T-helper 1 cell treated with Interleukin-12 subunit alpha and Interleukin-12 subunit beta and Interleukin-4 antibody, amounts not matched to agents 30 μg/mL and 1 μg/mL, for 36 hours (primary cell): ENCODE measurements at regions not wholly inside any gene's neighbourhood (a gene's known extent, or its start where the extent isn't known, plus 50 kb on each side); places are given as distances from the start of the nearest gene placed in this dataset.
"Not testable (repeated sequence)": the region's sequence is repeated elsewhere in the genome, so short reads cannot be mapped to it uniquely, and the experiment has no call there.

ENCODE experiments used
- H3K27ac Mint-ChIP-seq: one replicate; pipeline ENCODE4 v1.8.0; 2021; ENCODE audit warnings: mild to moderate bottlenecking, mixed read lengths
- H3K27me3 Mint-ChIP-seq: one replicate; pipeline ENCODE4 v1.8.0; 2021; ENCODE audit warnings: low read depth, mixed read lengths
- H3K36me3 Mint-ChIP-seq: one replicate; pipeline ENCODE4 v1.8.0; 2021; ENCODE audit warnings: low read depth, mixed read lengths
- H3K4me1 Mint-ChIP-seq: one replicate; pipeline ENCODE4 v1.8.0; 2021; ENCODE audit warnings: low read depth, mixed read lengths
- H3K4me3 Mint-ChIP-seq: one replicate; pipeline ENCODE4 v1.8.0; 2021; ENCODE audit warnings: mild to moderate bottlenecking, moderate library complexity, mixed read lengths
- H3K9me3 Mint-ChIP-seq: one replicate; pipeline ENCODE4 v1.8.0; 2021; ENCODE audit warnings: mixed read lengths

- H3K36me3 Mint-ChIP-seq, result no peaks in the 10 kb centered on the region
- H3K27ac Mint-ChIP-seq, result no peak overlapping the region
- H3K4me3 Mint-ChIP-seq, result no peak overlapping the region
- H3K9me3 Mint-ChIP-seq, result no peaks in the 10 kb centered on the region
- no peaks in the 10 kb centered on the region for H3K4me1 Mint-ChIP-seq
- no peaks in the 10 kb centered on the region for H3K27me3 Mint-ChIP-seq
Observed at GRCh38 chr5:174575043-174575442, 149.3 kb upstream of the MSX2 start.

DNA sequence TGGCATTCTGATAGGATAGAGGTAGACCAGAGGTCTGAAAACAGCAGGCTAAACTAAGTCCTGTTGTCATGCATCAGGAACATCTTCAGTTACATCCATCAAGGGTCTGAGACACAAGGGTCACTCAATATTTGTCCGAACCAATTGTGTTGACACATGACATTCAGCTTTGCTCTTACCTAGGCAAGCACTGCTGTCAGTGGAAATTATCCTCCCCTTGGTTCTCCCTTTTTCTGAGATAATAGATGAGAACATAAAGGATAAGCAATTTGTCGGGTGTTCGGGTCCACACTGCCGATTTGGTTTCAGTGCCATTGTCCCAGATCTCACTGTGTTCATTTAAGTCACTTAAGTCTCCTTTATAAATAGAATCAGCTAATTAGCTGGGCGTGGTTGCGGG is 148.3 kb upstream of the MSX2 start:
- no peaks in the 10 kb centered on the region for H3K27me3 Mint-ChIP-seq
- no peak overlapping the region for H3K27ac Mint-ChIP-seq
- H3K9me3 Mint-ChIP-seq, result no peaks in the 10 kb centered on the region
- H3K4me3 Mint-ChIP-seq, result no peak overlapping the region
- no peaks in the 10 kb centered on the region for H3K4me1 Mint-ChIP-seq
- no peaks in the 10 kb centered on the region for H3K36me3 Mint-ChIP-seq

GRCh38 chr5:174581479-174581878 is 142.9 kb upstream of the MSX2 start:
- Mint-ChIP-seq H3K4me1 (no peaks in the 10 kb centered on the region), H3K27ac (no peak overlapping the region), H3K9me3 (peaks cover 7% of the 10 kb centered on the region), H3K27me3 (no peaks in the 10 kb centered on the region), H3K36me3 (no peaks in the 10 kb centered on the region), H3K4me3 (no peak overlapping the region)

DNA sequence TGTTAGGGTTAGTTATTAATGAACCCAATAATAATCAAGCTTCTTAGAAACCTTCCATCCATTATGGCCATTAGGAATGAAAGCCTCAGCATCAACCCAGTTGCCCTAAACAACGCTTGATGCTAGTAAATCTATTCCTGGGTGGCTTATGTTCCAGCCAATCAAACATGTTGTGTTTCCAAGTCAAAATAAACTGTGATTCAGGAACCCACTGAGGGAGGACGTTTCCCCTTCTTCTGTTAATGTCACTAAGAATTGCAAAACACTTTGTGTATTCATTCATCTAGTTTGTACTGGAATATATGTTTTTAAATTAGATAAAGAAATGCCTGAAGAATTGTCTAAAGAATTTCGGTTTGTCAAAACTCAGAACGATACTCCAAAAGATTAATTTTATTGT is 142.5 kb upstream of the MSX2 start:
- Mint-ChIP-seq H3K27me3 (no peaks in the 10 kb centered on the region), H3K4me3 (no peak overlapping the region), H3K27ac (no peak overlapping the region), H3K4me1 (no peaks in the 10 kb centered on the region), H3K36me3 (no peaks in the 10 kb centered on the region), H3K9me3 (peaks cover 7% of the 10 kb centered on the region)

DNA sequence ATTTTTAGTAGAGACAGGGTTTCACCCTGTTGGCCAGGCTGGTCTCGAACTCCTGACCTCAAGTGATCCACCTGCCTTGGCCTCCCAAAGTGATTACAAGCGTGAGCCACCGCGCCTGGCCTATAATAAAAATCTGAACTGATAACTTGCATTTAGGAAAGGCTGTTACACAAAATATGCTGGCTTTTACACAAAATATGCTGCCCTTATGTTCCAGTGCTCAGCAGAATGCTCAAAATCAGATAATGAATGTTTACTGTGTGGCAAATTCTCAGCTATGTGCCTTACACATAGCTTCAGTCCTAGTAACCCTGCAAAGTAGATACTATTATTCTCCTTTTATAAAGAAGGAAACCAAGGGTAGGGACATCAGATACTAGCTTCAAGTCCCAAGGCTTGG is 141.3 kb upstream of the MSX2 start:
- H3K4me1 Mint-ChIP-seq, result no peaks in the 10 kb centered on the region
- H3K4me3 Mint-ChIP-seq, result no peak overlapping the region
- H3K9me3 Mint-ChIP-seq, result peaks cover 7% of the 10 kb centered on the region
- no peaks in the 10 kb centered on the region for H3K36me3 Mint-ChIP-seq
- H3K27me3 Mint-ChIP-seq, result no peaks in the 10 kb centered on the region
- H3K27ac Mint-ChIP-seq, result no peak overlapping the region

- Mint-ChIP-seq H3K27ac (no peak overlapping the region), H3K4me1 (no peaks in the 10 kb centered on the region)
Observed at GRCh38 chr5:174585472-174585871, 138.9 kb upstream of the MSX2 start.

GRCh38 chr5:174586163-174586562 is 138.2 kb upstream of the MSX2 start:
- not testable (repeated sequence) for H3K9me3 Mint-ChIP-seq, H3K27ac Mint-ChIP-seq, H3K4me3 Mint-ChIP-seq, H3K27me3 Mint-ChIP-seq, H3K36me3 Mint-ChIP-seq, H3K4me1 Mint-ChIP-seq

More at GRCh38 chr5:174585472-174585871, 138.9 kb upstream of the MSX2 start:
- Mint-ChIP-seq H3K27me3 (no peaks in the 10 kb centered on the region), H3K9me3 (peaks cover 7% of the 10 kb centered on the region), H3K4me3 (no peak overlapping the region), H3K36me3 (no peaks in the 10 kb centered on the region)

- no peak overlapping the region for H3K27ac Mint-ChIP-seq
- no peak overlapping the region for H3K4me3 Mint-ChIP-seq
- peaks cover 7% of the 10 kb centered on the region for H3K9me3 Mint-ChIP-seq
- no peaks in the 10 kb centered on the region for H3K4me1 Mint-ChIP-seq
- no peaks in the 10 kb centered on the region for H3K36me3 Mint-ChIP-seq
- H3K27me3 Mint-ChIP-seq, result no peaks in the 10 kb centered on the region
Observed at GRCh38 chr5:174589011-174589410, 135.4 kb upstream of the MSX2 start.

DNA sequence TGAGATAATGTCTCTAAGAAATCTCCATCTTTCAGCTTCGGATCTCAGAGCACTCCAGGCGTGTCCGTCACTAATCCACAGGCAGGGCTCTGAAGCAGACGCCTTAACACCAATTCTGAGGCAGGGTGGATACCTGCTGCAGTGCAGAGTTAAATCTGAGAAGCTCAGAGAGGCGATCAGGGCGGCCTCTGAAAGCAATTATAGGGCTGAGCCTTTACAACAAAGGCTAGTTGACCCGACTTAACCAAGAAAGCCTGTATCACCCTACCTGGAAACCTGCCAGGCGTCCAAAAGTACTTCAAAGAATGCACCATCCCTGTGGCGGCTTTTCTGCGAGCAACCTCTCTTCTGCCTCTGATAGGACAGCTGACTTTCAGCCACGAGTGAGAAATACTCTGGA is 134.8 kb upstream of the MSX2 start:
- Mint-ChIP-seq H3K27ac (no peak overlapping the region), H3K9me3 (peaks cover 7% of the 10 kb centered on the region)

GRCh38 chr5:174590820-174591219 is 133.6 kb upstream of the MSX2 start:
- no peaks in the 10 kb centered on the region for H3K27me3 Mint-ChIP-seq
- H3K27ac Mint-ChIP-seq, result no peak overlapping the region
- H3K4me1 Mint-ChIP-seq, result no peaks in the 10 kb centered on the region
- H3K36me3 Mint-ChIP-seq, result no peaks in the 10 kb centered on the region
- H3K9me3 Mint-ChIP-seq, result peaks cover 3% of the 10 kb centered on the region
- H3K4me3 Mint-ChIP-seq, result no peak overlapping the region

More for the DNA sequence above, 134.8 kb upstream of the MSX2 start:
- H3K4me1 Mint-ChIP-seq, result no peaks in the 10 kb centered on the region
- H3K4me3 Mint-ChIP-seq, result no peak overlapping the region
- no peaks in the 10 kb centered on the region for H3K27me3 Mint-ChIP-seq
- H3K36me3 Mint-ChIP-seq, result no peaks in the 10 kb centered on the region

DNA sequence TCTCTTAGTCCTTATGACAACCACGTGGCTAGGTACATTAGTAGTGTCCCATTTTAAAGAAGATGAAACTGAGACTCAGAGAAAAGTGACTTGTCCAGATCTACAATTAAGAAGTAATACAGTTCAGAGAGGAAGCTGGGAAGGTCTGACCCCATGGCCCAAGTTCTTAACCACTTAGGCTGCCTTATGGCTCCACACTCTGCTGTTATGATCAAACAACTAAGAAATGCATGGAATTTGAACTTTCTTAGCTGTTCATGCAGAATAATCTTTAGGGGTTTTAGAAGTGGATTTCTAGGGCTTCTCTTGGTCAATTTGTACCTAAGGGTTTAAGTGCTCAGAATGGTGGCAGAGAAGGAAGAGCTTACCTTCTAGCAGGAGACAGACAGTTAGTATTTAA is 128.0 kb upstream of the MSX2 start:
- Mint-ChIP-seq H3K4me1 (no peaks in the 10 kb centered on the region), H3K27ac (no peak overlapping the region), H3K9me3 (no peaks in the 10 kb centered on the region), H3K27me3 (peaks cover 4% of the 10 kb centered on the region), H3K36me3 (no peaks in the 10 kb centered on the region), H3K4me3 (no peak overlapping the region)

DNA sequence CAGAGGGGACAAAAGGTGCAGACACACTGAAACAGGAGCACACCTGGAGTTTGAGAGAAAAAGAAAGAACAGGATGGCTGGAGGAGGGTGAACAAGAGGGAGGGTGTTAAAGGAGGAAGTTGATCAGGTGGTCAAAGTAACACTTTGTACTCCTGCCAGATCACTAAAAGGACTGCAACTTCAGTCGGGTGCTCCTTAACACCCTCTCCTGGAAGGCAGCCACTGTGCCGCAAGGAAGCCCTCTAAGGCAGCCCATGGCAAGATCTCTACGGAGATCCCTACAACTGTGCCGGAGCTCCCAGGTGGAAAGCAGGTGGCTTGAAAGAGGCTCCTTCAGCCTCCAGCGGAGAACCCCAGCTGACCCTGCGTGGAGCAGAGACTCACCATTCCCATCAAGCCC is 124.4 kb upstream of the MSX2 start:
- Mint-ChIP-seq H3K4me1 (no peaks in the 10 kb centered on the region), H3K4me3 (no peak overlapping the region)

DNA sequence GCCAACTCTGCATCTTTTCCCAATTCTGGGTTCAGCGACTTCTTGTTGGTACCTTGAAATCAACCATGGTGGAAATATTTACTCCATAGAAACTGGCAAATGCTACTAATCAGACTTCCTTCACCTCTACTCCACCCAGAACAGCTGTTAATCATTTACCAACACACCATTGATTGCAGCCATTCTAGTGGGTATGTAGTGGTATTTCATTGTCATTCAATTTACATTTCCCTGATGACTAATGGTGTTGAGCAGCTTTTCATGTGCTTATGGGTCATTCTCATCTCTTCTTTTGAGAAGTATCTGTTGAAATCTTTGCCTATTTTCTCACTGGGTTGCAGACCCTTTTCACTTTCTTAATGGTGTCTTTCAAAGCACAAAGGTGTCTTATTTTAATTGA is 122.4 kb upstream of the MSX2 start:
- no peaks in the 10 kb centered on the region for H3K4me1 Mint-ChIP-seq
- H3K36me3 Mint-ChIP-seq, result no peaks in the 10 kb centered on the region
- no peak overlapping the region for H3K27ac Mint-ChIP-seq
- H3K27me3 Mint-ChIP-seq, result peaks cover 7% of the 10 kb centered on the region
- no peak overlapping the region for H3K4me3 Mint-ChIP-seq
- peaks cover 4% of the 10 kb centered on the region for H3K9me3 Mint-ChIP-seq

More for the DNA sequence above, 124.4 kb upstream of the MSX2 start:
- H3K36me3 Mint-ChIP-seq, result no peaks in the 10 kb centered on the region
- no peaks in the 10 kb centered on the region for H3K9me3 Mint-ChIP-seq
- H3K27ac Mint-ChIP-seq, result no peak overlapping the region
- H3K27me3 Mint-ChIP-seq, result peaks cover 4% of the 10 kb centered on the region

DNA sequence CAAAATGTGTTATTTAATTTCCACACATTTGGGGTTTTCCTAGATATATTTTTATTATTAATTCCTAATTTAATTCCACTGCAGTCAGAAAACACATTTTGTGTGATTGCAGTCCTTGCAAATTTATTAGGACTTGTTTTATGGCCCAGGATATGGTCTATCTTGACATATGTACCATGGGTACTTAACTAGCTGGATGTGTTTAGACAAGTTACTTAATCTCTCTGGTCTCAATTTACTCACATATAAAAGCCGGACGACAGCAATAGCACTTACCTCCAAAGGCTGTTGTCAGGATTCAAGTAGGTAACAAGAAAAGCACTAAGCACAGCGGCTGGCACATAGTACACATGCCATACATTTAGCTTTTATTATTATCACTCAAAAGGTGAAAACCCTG is 118.2 kb upstream of the MSX2 start:
- Mint-ChIP-seq H3K27ac (no peak overlapping the region), H3K4me1 (no peaks in the 10 kb centered on the region), H3K36me3 (no peaks in the 10 kb centered on the region), H3K9me3 (peaks cover 4% of the 10 kb centered on the region), H3K27me3 (peaks cover 3% of the 10 kb centered on the region), H3K4me3 (no peak overlapping the region)

GRCh38 chr5:174606646-174607045 is 117.7 kb upstream of the MSX2 start:
- H3K27ac Mint-ChIP-seq, result no peak overlapping the region
- peaks cover 3% of the 10 kb centered on the region for H3K27me3 Mint-ChIP-seq
- H3K36me3 Mint-ChIP-seq, result no peaks in the 10 kb centered on the region
- H3K4me1 Mint-ChIP-seq, result no peaks in the 10 kb centered on the region
- H3K9me3 Mint-ChIP-seq, result peaks cover 4% of the 10 kb centered on the region
- H3K4me3 Mint-ChIP-seq, result no peak overlapping the region

- Mint-ChIP-seq H3K27me3 (peaks cover 3% of the 10 kb centered on the region), H3K36me3 (no peaks in the 10 kb centered on the region), H3K4me3 (no peak overlapping the region), H3K4me1 (no peaks in the 10 kb centered on the region), H3K27ac (no peak overlapping the region), H3K9me3 (peaks cover 4% of the 10 kb centered on the region)
Observed at GRCh38 chr5:174607205-174607604, 117.2 kb upstream of the MSX2 start.
